Cardiac fibroblast (primary cell): ENCODE measurements at regions not wholly inside any gene's neighbourhood (a gene's known extent, or its start where the extent isn't known, plus 50 kb on each side); places are given as distances from the start of the nearest gene placed in this dataset.

ENCODE experiments used
- DNase-seq, 2 donors: peaks; one replicate each; pipeline versions ENCODE4 v3.0.0 to v3.0.0-alpha.2; 2010; ENCODE audit warnings: low read depth in 2 of 2
- H3K4me3 ChIP-seq, 2 donors: replicated peaks in 1 of 2; 1 replicate in 1 of 2; 2 replicates in 1 of 2; pipeline ENCODE4 v1.5.1; 2011; ENCODE audit warnings: low read depth in 2 of 2, low read length in 2 of 2, mild to moderate bottlenecking in 2 of 2, moderate library complexity in 1 of 2
- CTCF ChIP-seq: IDR thresholded peaks from one replicate; pipeline ENCODE4 v1.5.1; 2011; ENCODE audit warnings: low read depth, mild to moderate bottlenecking, low read length, inconsistent platforms

GRCh38 chr9:115923410-115923809 lies 230.2 kb upstream of the PAPPA start:
- DNase-seq, result peak in 1 of 2 donors; percentile 15
- H3K4me3 ChIP-seq, result no peak overlapping the region
- TF ChIP-seq CTCF, result no peak

GRCh38 chr9:115923903-115924668 lies 229.5 kb upstream of the PAPPA start:
- no peak for TF ChIP-seq CTCF
- DNase-seq, result peak; percentile 95 to 98
- no peak overlapping the region for H3K4me3 ChIP-seq

GRCh38 chr9:115924669-115924987 lies 229.0 kb upstream of the PAPPA start:
- no peak for TF ChIP-seq CTCF
- DNase-seq, result no peak
- no peak overlapping the region for H3K4me3 ChIP-seq

- no peak overlapping the region for H3K4me3 ChIP-seq
- no peak for TF ChIP-seq CTCF
- no peak for DNase-seq
Measured at GRCh38 chr9:115925424-115925823, 228.2 kb upstream of the PAPPA start.

- H3K4me3 ChIP-seq, result no peak overlapping the region
- TF ChIP-seq CTCF, result no peak
- peak; percentile 14 to 66 for DNase-seq
Measured at GRCh38 chr9:115930472-115930871, 223.1 kb upstream of the PAPPA start.

GRCh38 chr9:115938479-115938878 lies 215.1 kb upstream of the PAPPA start:
- no peak overlapping the region for H3K4me3 ChIP-seq
- TF ChIP-seq CTCF, result no peak
- peak in 1 of 2 donors; percentile 65 for DNase-seq

- no peak for TF ChIP-seq CTCF
- H3K4me3 ChIP-seq, result peak overlapping the region in 1 of 2 donors; percentile 3
- DNase-seq, result peak; percentile 81 to 90
Measured at GRCh38 chr9:115939065-115939765, 214.4 kb upstream of the PAPPA start.
